ENCODE measurements at regions not wholly inside any gene's neighbourhood (a gene's known extent, or its start where the extent isn't known, plus 50 kb on each side); places are given as distances from the start of the nearest gene placed in this dataset.

DNA sequence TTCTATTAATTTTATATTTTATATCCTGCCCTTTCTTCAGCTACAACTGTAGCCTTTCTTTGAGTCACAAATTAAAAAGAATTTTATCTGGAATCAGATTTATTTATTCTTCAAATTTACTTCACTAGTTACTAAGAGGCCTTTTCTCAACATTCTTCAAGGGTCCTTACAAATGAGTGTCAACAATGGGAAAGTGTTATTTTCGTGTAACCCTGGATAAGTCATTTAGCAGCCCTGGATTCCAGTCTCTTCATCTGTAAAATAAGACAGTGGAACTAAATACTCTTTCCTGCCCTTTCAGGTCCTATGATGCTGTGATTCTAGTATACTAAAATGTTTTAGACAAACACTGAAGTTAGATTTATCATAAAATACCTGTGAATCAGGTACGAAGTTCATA is 397.0 kb downstream of the KLF12 start:
- no peak for DNase-seq

DNA sequence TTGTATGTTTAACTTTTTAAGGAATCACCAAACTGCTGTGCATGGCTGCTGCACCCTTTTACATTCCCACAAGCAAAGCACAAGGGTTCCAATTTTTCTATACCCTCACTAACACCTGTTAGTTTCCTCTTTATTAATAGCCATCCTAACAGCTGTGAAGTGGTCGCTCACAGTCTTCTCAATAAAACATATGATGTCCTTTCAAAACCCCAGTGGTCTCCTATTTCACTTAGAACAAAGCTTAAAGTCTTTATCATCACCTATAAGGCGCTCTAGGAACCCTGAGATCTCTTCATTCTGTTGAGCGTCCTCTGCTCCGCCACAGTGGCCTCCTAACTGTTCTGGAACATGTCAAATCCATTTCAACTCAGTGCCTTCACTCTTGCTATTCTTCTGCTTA is 400.5 kb downstream of the KLF12 start:
- DNase-seq = no peak

- DNase-seq = no peak
Measured at GRCh38 chr13:73732350-73732749, 401.9 kb downstream of the KLF12 start.

- DNase-seq = no peak
Measured at GRCh38 chr13:73731564-73731963, 402.6 kb downstream of the KLF12 start.

DNA sequence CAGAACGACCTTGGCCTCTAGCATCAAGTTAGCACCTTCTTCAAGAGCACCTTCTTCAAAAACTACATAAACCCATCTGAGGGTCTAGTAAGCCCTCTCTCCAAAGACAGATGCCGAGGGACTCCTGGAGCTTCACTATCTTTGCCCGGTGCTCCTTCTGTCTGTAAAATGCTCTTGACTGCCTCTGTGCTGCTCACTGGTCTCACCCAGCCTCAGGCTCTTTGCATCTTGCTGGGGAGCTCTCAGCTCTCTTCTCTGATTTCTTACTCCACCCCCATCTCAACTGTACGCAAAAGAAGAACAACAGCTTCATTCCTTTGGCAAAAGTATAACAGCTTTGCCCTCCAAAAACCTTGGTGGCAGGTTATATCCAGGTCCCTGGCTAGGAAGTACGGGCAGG is 404.2 kb downstream of the KLF12 start:
- no peak for DNase-seq

GRCh38 chr13:73729046-73729445 is 405.2 kb downstream of the KLF12 start:
- DNase-seq = no peak

- no peak for DNase-seq
Measured at GRCh38 chr13:73722120-73722519, 412.1 kb downstream of the KLF12 start.

- no peak for DNase-seq
Measured at GRCh38 chr13:73721571-73721970, 412.6 kb downstream of the KLF12 start.

DNA sequence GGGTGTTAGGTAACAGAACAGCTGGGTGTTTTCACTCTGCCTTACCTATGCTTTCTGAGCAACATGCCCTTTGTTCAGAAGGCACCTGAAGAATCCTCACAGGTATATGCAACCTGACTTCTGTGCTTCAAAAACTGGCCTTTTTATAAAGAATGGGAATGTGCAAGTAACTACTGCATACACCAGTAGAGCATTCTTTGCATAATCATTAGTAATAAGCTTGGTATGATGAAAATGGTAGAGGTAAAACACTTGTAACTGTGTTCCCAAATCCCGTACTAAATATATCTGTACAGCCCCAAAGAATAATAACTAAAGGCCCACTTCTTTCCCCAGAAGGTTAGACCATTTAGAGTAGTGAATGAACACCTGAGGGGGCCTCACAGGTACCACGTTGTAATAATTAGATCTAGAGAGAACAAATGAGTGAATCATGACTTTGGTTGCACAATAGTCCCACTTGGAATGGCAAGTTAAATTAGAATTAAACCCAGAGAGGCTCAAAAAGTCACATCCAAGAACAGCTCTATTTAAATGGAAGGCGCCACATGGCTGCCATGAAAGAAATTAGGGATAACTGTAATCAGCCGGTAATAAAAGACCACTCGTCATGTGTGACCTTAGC is 413.9 kb downstream of the KLF12 start:
- DNase-seq = no peak

- no peak for DNase-seq
Measured at GRCh38 chr13:73718246-73718645, 416.0 kb downstream of the KLF12 start.

DNA sequence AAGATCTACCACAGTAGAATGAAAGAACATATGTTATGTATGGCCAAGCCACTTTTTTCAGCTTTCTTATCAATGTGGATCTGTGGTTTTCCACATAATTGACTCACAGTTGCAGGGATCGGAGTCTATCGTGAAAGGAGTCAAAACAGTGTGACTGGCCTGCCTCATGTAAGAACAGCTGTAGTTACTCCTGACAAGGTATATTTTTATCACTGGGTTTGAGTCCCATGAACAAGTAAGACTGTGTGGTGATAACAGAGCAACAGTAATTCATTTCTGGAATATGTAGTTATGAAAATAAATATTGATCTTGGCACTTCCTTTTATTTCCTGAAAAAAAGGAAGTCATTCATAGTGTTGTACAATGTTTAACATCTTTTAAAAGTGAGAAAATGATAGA is 416.6 kb downstream of the KLF12 start:
- no peak for DNase-seq

- DNase-seq = no peak
Measured at GRCh38 chr13:73715911-73716510, 418.2 kb downstream of the KLF12 start.

GRCh38 chr13:73715114-73715910 is 418.9 kb downstream of the KLF12 start:
- no peak for DNase-seq

GRCh38 chr13:73714522-73714921 is 419.7 kb downstream of the KLF12 start:
- no peak for DNase-seq

DNA sequence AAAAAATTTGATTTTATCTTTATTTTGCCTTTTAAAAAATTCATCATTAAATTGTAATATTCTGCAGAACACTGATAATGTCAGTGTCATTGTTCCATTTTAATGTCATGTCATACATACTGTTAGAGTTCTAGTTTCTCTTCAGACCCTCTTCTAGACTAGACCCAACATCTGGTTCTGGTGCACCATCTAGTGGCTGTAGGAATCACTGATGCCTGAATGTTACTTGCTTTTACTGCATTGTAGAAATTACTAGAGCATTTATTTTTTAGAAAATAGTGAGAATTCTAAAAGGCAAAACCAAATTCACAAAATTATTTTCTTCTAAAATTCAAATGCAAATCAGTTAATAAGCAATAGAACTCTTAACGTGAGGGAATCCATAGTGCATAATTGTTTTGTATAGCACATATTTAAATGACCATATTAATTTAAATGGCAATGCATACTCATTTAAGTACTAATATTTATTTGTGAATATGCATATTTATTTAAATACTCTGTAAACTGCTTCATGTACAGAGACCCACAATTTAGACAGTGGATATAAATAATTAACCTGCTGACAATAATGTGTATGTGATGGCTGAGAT is 425.7 kb downstream of the KLF12 start:
- DNase-seq = peak; percentile 49

- no peak for DNase-seq
Measured at GRCh38 chr13:73704587-73704986, 429.6 kb downstream of the KLF12 start.

GRCh38 chr13:73703606-73704005 is 430.6 kb downstream of the KLF12 start:
- DNase-seq = no peak

GRCh38 chr13:73702419-73703071 is 431.7 kb downstream of the KLF12 start:
- no peak for DNase-seq

GRCh38 chr13:73701160-73701559 is 433.0 kb downstream of the KLF12 start:
- no peak for DNase-seq

GRCh38 chr13:73698859-73699258 is 435.3 kb downstream of the KLF12 start:
- no peak for DNase-seq

DNA sequence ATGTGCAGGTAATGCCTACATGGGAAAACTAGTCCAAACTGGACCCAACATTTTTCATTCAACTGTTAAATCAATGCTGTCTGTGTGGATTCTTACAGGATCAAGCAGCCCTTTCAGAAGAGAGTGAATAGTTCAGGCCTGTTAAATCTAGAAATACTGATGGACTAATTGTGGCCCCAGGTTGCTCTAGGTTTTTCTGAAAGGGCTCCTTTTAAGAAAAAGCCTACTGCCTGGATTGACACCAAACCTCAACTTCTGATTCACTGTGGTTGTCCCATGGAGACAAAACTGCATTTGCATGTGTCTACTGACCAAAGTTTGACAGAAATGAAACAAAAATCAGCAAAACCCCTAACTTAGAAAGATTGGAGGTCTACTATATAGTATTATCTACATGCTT is 437.0 kb downstream of the KLF12 start:
- DNase-seq = no peak

DNA sequence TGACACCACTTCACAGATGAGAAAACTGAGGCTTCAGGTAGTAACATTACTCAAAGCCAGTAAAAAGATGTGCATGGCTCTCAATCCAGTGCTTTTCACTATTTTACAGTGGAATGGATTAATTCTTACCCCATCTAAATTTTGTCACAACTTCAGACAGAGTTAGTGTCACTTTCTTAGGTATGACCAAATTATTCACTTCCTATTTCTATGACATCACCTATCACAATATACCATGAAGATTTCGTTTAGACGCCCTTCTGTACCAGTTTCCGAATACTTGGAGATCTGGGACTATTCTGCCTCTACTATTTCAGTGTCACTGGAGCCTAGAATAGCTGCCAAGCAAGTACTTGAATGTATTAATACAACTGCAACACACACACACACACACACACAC is 437.5 kb downstream of the KLF12 start:
- no peak for DNase-seq

DNA sequence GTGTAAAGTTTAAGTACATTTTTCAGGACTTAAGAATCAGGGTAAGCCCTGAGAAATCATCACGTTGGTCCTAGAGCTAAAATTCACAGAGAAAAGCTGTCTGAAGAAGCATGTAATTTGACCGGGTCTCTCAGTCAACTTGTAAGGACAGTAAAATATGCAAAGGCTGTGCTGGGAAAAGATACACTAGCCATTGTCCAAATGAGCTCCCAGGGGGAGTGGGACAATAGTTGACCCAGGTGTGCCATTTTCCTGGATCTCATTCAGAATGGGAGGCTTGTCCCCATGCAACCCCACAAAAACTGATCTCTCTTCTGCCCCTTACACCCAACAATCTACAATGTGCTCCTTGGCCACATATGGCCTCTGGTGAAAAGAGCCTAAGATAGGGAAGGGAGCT is 437.9 kb downstream of the KLF12 start:
- no peak for DNase-seq
